GM23338 (cell line): ENCODE measurements at regions not wholly inside any gene's neighbourhood (a gene's known extent, or its start where the extent isn't known, plus 50 kb on each side); places are given as distances from the start of the nearest gene placed in this dataset.

ENCODE experiments used
- ATAC-seq: fragments of 200-7000 bp; cut with Tn5 transposase; 3 replicates; pipeline ENCODE4 v1.9.1; 2020
- DNase-seq: peaks from one replicate; pipeline ENCODE4 v3.0.0-alpha.2; 2015; ENCODE audit warnings: low spot score
- H2AFZ ChIP-seq: fragments of 200-600 bp; sonication (generic); 2 replicates; pipeline ENCODE4 v1.8.0; 2016; ENCODE audit warnings: antibody characterized with exemption, mild to moderate bottlenecking, moderate library complexity
- H3F3A ChIP-seq: fragments of 200-600 bp; sonication (generic); replicated peaks from 2 replicates; pipeline ENCODE4 v1.8.0; 2017; ENCODE audit warnings: antibody characterized with exemption, mixed run types, low read depth
- H3K27ac ChIP-seq: fragments of 200-600 bp; sonication (generic); 2 replicates; pipeline ENCODE4 v1.6.1; 2016; ENCODE audit warnings: low read depth
- H3K27me3 ChIP-seq: fragments of 200-600 bp; sonication (generic); 2 replicates; pipeline ENCODE4 v1.8.0; 2016; ENCODE audit warnings: mild to moderate bottlenecking, mixed run types, moderate library complexity; ENCODE audit not compliant: insufficient read depth
- H3K36me3 ChIP-seq: fragments of 200-600 bp; sonication (generic); 2 replicates; pipeline ENCODE4 v1.8.0; 2016; ENCODE audit warnings: mild to moderate bottlenecking; ENCODE audit not compliant: insufficient read depth
- H3K4me1 ChIP-seq: fragments of 200-600 bp; sonication (generic); 2 replicates; pipeline ENCODE4 v1.8.0; 2016; ENCODE audit warnings: mild to moderate bottlenecking, moderate library complexity; ENCODE audit not compliant: insufficient read depth
- H3K4me2 ChIP-seq: fragments of 200-600 bp; sonication (generic); 2 replicates; pipeline ENCODE4 v1.7.1; 2017; ENCODE audit warnings: mixed run types
- H3K4me3 ChIP-seq: fragments of 200-600 bp; sonication (generic); 2 replicates; pipeline ENCODE4 v1.6.1; 2016; ENCODE audit warnings: mixed run types
- H3K79me2 ChIP-seq: fragments of 200-600 bp; sonication (generic); replicated peaks from 2 replicates; pipeline ENCODE4 v1.8.0; 2017; ENCODE audit warnings: mild to moderate bottlenecking; ENCODE audit not compliant: insufficient read depth
- H3K9me2 ChIP-seq: fragments of 200-600 bp; sonication (generic); 2 replicates; pipeline ENCODE4 v1.8.0; 2017; ENCODE audit not compliant: insufficient read depth
- H4K20me1 ChIP-seq: fragments of 200-600 bp; sonication (generic); replicated peaks from 2 replicates; pipeline ENCODE4 v1.8.0; 2017; ENCODE audit warnings: mild to moderate bottlenecking; ENCODE audit not compliant: insufficient read depth
- H3K27ac Mint-ChIP-seq: 2 replicates; pipeline ENCODE4 v1.8.0; 2020; ENCODE audit warnings: inconsistent platforms, mild to moderate bottlenecking, moderate library complexity, mixed read lengths
- H3K27me3 Mint-ChIP-seq: 3 replicates; pipeline ENCODE4 v1.8.0; 2022; ENCODE audit warnings: low read depth, mild to moderate bottlenecking, moderate library complexity, mixed read lengths, inconsistent platforms; ENCODE audit not compliant: insufficient read depth, poor library complexity
- H3K36me3 Mint-ChIP-seq: 3 replicates; pipeline ENCODE4 v1.8.0; 2021; ENCODE audit warnings: low read depth, mild to moderate bottlenecking, inconsistent platforms, moderate library complexity, mixed read lengths
- H3K4me1 Mint-ChIP-seq: 3 replicates; pipeline ENCODE4 v1.8.0; 2020; ENCODE audit warnings: mild to moderate bottlenecking, inconsistent platforms, mixed read lengths
- H3K4me3 Mint-ChIP-seq: 3 replicates; pipeline ENCODE4 v1.8.0; 2021; ENCODE audit warnings: moderate library complexity, mild to moderate bottlenecking, inconsistent platforms, mixed read lengths
- H3K9me3 Mint-ChIP-seq: 3 replicates; pipeline ENCODE4 v1.8.0; 2020; ENCODE audit warnings: moderate library complexity, mild to moderate bottlenecking, inconsistent platforms, mixed read lengths
- ETS1 ChIP-seq: IDR thresholded peaks from 2 replicates; pipeline ENCODE4 v1.6.1; 2016; ENCODE audit warnings: antibody characterized with exemption
- EZH2 ChIP-seq: fragments of 200-600 bp; sonication (generic); IDR thresholded peaks from one replicate; pipeline ENCODE4 v1.8.0; 2017; ENCODE audit warnings: antibody characterized with exemption, mild to moderate bottlenecking, low read depth; ENCODE audit not compliant: unreplicated experiment
- JUNB ChIP-seq: IDR thresholded peaks from one replicate; pipeline ENCODE4 v1.6.1; 2016; ENCODE audit warnings: antibody characterized with exemption; ENCODE audit not compliant: unreplicated experiment
- NANOG ChIP-seq: IDR thresholded peaks from 2 replicates; pipeline ENCODE4 v1.6.1; 2016; ENCODE audit warnings: antibody characterized with exemption, borderline replicate concordance
- ZNF114 ChIP-seq: fragments of 250-450 bp; sonication (Bioruptor Pico); IDR thresholded peaks from 2 replicates; pipeline ENCODE4 v1.5.0; 2020; ENCODE audit warnings: mild to moderate bottlenecking, moderate library complexity
- ZNF462 ChIP-seq: fragments of 250-450 bp; sonication (Bioruptor Pico); IDR thresholded peaks from 2 replicates; pipeline ENCODE4 v1.5.0; 2020; ENCODE audit warnings: mild to moderate bottlenecking, moderate library complexity

- TF ChIP-seq ZNF462 (CRISPR knock-in tag) = no peak
- no peak for TF ChIP-seq ZNF114 (CRISPR knock-in tag)
- TF ChIP-seq ETS1 = no peak
- TF ChIP-seq EZH2 = no peak
- TF ChIP-seq JUNB = no peak
Observed at GRCh38 chr2:16015903-16016265, 75.5 kb downstream of the MYCN start (continued).

- peaks cover 39% of the 10 kb centered on the region for H3K4me1 Mint-ChIP-seq
- no peak for TF ChIP-seq ZNF114 (CRISPR knock-in tag)
- TF ChIP-seq NANOG = no peak
Observed at GRCh38 chr2:16015210-16015902, 75.0 kb downstream of the MYCN start.

More at GRCh38 chr2:16015210-16015902, 75.0 kb downstream of the MYCN start:
- no peak for ATAC-seq
- H3K9me2 ChIP-seq = 0 out of 2 replicates have a peak, but pooled peaks cover 12% of the 10 kb centered on the region
- 0 out of 2 replicates have a peak overlapping the region, but pooled peaks have one; percentile 78 for H3K4me2 ChIP-seq
- no peak overlapping the region for H3K27ac ChIP-seq
- no peaks in the 10 kb centered on the region for H3K36me3 ChIP-seq
- Mint-ChIP-seq H3K9me3 (no peaks in the 10 kb centered on the region), H3K36me3 (no peaks in the 10 kb centered on the region), H3K27ac (no peak overlapping the region), H3K4me3 (no peak overlapping the region), H3K27me3 (peaks cover 17% of the 10 kb centered on the region)
- no peak overlapping the region; the same call in 1 of the 2 replicates for H2AFZ ChIP-seq
- H3K4me1 ChIP-seq = peaks cover 45% of the 10 kb centered on the region
- H3F3A ChIP-seq = peaks cover 22% of the 10 kb centered on the region
- no peak overlapping the region for H3K4me3 ChIP-seq
- H3K27me3 ChIP-seq = no peaks in the 10 kb centered on the region
- no peak for DNase-seq
- no peaks in the 10 kb centered on the region for H4K20me1 ChIP-seq
- H3K79me2 ChIP-seq = no peaks in the 10 kb centered on the region
